ENCODE measurements at regions not wholly inside any gene's neighbourhood (a gene's known extent, or its start where the extent isn't known, plus 50 kb on each side); places are given as distances from the start of the nearest gene placed in this dataset.

DNA sequence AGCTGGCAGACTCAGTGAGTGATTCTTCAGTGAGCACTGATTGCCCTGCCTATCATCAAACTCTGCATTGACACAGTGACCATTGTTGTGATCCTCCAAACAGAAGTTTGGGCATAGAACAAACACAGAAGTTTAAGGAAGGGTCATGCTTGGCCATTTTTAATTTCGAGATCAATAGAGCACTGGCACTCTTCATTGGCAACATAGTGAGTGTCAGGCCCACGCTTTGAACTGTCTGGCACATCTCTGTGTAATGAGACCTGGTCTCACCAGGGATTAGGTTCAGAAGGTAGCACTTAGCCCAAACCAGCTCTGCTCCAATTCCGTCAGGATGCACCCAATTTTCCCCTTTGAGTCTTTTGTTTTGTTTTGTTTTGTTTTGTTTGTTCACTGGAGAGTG is 127.1 kb upstream of the MOCS2 start:
- no peak for TF ChIP-seq CTCF (IDR thresholded peaks at IDR 0.05; ENCODE audit: borderline replicate concordance)
- H3K4me3 ChIP-seq: no peak overlapping the region
- intact Hi-C loops (cut with micrococcal nuclease): no loop called here
- no peak overlapping the region for H3K27ac ChIP-seq (replicated peaks)
- H3K27me3 ChIP-seq (ENCODE audit: low read depth): no peaks in the 10 kb centered on the region
- peaks cover 16% of the 10 kb centered on the region for H3K9me3 ChIP-seq (replicated peaks)
- DNase-seq: no peak
- H3K36me3 ChIP-seq: no peaks in the 10 kb centered on the region
- no peaks in the 10 kb centered on the region for H3K4me1 ChIP-seq

DNA sequence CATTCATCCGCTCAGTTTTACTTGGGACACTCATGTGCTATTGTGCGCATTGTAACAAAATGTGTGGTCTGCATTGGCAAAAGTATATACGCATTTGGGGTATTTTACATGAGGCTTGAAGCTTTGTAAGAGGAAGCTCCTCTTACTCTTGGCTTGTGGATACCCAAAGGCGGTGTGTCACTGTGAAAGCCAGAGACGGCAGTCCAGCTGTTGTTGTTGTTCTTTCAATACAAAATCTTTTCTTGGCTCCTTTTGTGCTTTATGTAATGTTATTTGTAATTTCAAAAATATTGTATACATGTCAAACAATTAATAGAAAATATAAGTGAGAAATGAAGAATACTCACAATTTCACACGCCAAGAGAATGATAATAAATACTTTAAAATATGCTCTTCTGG is 128.3 kb upstream of the MOCS2 start:
- H3K9me3 ChIP-seq (replicated peaks): peaks cover 4% of the 10 kb centered on the region
- H3K4me1 ChIP-seq: no peaks in the 10 kb centered on the region
- no peak for TF ChIP-seq CTCF (IDR thresholded peaks at IDR 0.05; ENCODE audit: borderline replicate concordance)
- H3K36me3 ChIP-seq: no peaks in the 10 kb centered on the region
- intact Hi-C loops (cut with micrococcal nuclease): no loop called here
- DNase-seq: no peak
- H3K27me3 ChIP-seq (ENCODE audit: low read depth): no peaks in the 10 kb centered on the region
- no peak overlapping the region for H3K27ac ChIP-seq (replicated peaks)
- no peak overlapping the region for H3K4me3 ChIP-seq

DNA sequence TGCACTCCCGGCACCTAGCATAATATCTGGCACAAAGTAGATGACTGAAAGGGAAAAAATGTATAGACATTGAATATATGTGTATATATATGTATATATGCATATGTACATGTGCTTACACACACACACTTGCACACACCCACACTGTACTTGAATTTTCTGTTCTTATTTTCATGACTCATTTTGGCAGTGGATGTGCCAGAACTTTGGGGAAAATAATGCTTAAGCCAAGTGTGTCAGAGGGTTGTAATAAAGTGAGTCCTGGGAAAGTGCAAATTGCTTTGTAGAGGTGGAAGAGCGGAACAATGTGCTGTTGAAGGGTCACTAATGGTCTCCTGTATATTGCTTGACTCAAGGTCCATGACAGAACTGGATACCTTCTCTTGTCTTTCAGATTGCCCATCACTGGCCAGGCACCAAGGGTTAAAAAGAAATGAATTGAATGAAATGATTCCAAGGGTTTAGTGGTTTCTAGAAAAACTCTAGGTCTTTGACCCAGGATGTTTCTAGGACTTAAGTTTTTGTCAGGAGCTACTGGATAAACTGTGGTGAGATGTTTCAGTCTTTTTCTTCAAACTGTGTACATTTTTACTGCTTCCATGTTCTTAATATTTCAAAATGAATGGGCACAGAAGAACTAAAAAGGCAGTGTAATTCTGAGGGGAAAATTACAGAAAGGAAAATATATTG is 129.9 kb upstream of the MOCS2 start:
- no peaks in the 10 kb centered on the region for H3K4me1 ChIP-seq
- DNase-seq: no peak
- no peaks in the 10 kb centered on the region for H3K27me3 ChIP-seq (ENCODE audit: low read depth)
- no peaks in the 10 kb centered on the region for H3K9me3 ChIP-seq (replicated peaks)
- no peak overlapping the region for H3K27ac ChIP-seq (replicated peaks)
- H3K36me3 ChIP-seq: no peaks in the 10 kb centered on the region
- TF ChIP-seq CTCF (IDR thresholded peaks at IDR 0.05; ENCODE audit: borderline replicate concordance): no peak
- no peak overlapping the region for H3K4me3 ChIP-seq
- intact Hi-C loops (cut with micrococcal nuclease): no loop called here

DNA sequence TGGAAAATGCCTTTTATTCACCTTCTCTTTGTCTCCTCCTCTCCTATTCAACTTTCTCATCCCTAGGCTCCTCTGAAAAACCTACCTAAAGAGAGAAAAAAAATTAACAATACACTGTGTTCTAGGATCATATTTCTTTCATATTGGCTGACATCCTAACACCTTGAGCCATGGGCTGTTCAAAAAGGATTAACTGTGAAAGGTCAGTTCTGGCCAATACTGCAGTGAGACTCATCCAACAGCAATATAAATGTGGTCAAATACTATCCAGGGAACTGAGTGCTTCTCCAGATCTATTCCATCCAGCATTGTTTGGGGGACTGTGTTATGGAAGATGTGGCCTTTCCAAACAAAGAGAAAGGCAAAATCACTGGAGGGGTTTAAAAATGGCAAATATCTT is 131.1 kb upstream of the MOCS2 start:
- DNase-seq: no peak
- intact Hi-C loops (cut with micrococcal nuclease): no loop called here

GRCh38 chr5:53241572-53241971 is 132.0 kb upstream of the MOCS2 start:
- Histone ChIP-seq H3K4me1 (no peaks in the 10 kb centered on the region), H3K9me3 (replicated peaks) (no peaks in the 10 kb centered on the region), H3K27ac (replicated peaks) (no peak overlapping the region), H3K27me3 (ENCODE audit: low read depth) (no peaks in the 10 kb centered on the region), H3K36me3 (no peaks in the 10 kb centered on the region), H3K4me3 (no peak overlapping the region)
- intact Hi-C loops (cut with micrococcal nuclease): no loop called here
- no peak for TF ChIP-seq CTCF (IDR thresholded peaks at IDR 0.05; ENCODE audit: borderline replicate concordance)
- DNase-seq: no peak

More for the DNA sequence above, 131.1 kb upstream of the MOCS2 start:
- Histone ChIP-seq H3K36me3 (no peaks in the 10 kb centered on the region), H3K27me3 (ENCODE audit: low read depth) (no peaks in the 10 kb centered on the region), H3K27ac (replicated peaks) (no peak overlapping the region), H3K4me3 (no peak overlapping the region), H3K9me3 (replicated peaks) (no peaks in the 10 kb centered on the region), H3K4me1 (no peaks in the 10 kb centered on the region)
- no peak for TF ChIP-seq CTCF (IDR thresholded peaks at IDR 0.05; ENCODE audit: borderline replicate concordance)

All from left ventricle myocardium inferior (tissue), 1 donor.